NCI-H128 (cell line): ENCODE measurements at regions not wholly inside any gene's neighbourhood (a gene's known extent, or its start where the extent isn't known, plus 50 kb on each side); places are given as distances from the start of the nearest gene placed in this dataset.
"Not testable (repeated sequence)": the region's sequence is repeated elsewhere in the genome, so short reads cannot be mapped to it uniquely, and the experiment has no call there.

ENCODE experiments used
- DNase-seq: peaks from one replicate; lab custom pipeline; 2025; ENCODE audit not compliant: unreplicated experiment; lab: John Stamatoyannopoulos, UW

- DNase-seq = not testable (repeated sequence)
These were observed 117.2 kb downstream of the ZNF22 start for GRCh38 chr10:45117940-45118339.

GRCh38 chr10:45118929-45119328 is 118.2 kb downstream of the ZNF22 start:
- DNase-seq = no peak

- not testable (repeated sequence) for DNase-seq
These were observed 121.6 kb downstream of the ZNF22 start for GRCh38 chr10:45122180-45122860.

- no peak for DNase-seq
These were observed 134.9 kb downstream of the ZNF22 start for GRCh38 chr10:45135443-45136198.

- no peak for DNase-seq
These were observed 135.5 kb downstream of the ZNF22 start for GRCh38 chr10:45136256-45136655.

GRCh38 chr10:45144326-45145070 is 143.8 kb downstream of the ZNF22 start:
- DNase-seq = no peak

GRCh38 chr10:45145143-45145542 is 144.4 kb downstream of the ZNF22 start:
- DNase-seq = not testable (repeated sequence)

- DNase-seq = no peak
These were observed 146.3 kb downstream of the ZNF22 start for GRCh38 chr10:45147000-45147399.

- no peak for DNase-seq
These were observed 150.3 kb downstream of the ZNF22 start for GRCh38 chr10:45150997-45151396.

- no peak for DNase-seq
These were observed 150.9 kb downstream of the ZNF22 start for GRCh38 chr10:45151467-45152214.

GRCh38 chr10:45152726-45153125 is 152.0 kb downstream of the ZNF22 start:
- DNase-seq = no peak

GRCh38 chr10:45154502-45154901 is 153.8 kb downstream of the ZNF22 start:
- no peak for DNase-seq

GRCh38 chr10:45155784-45156183 is 155.1 kb downstream of the ZNF22 start:
- no peak for DNase-seq

- no peak for DNase-seq
These were observed 155.1 kb downstream of the OR13A1 start for GRCh38 chr10:45160271-45160670.

GRCh38 chr10:45163315-45163975 is 152.0 kb downstream of the OR13A1 start:
- no peak for DNase-seq

GRCh38 chr10:45175520-45176118 is 139.8 kb downstream of the OR13A1 start:
- DNase-seq = not testable (repeated sequence)

GRCh38 chr10:45179691-45180090 is 135.7 kb downstream of the OR13A1 start:
- DNase-seq = no peak

GRCh38 chr10:45180507-45180906 is 134.9 kb downstream of the OR13A1 start:
- DNase-seq = no peak

GRCh38 chr10:45180946-45181875 is 134.2 kb downstream of the OR13A1 start:
- no peak for DNase-seq
